Stimulated activated CD8-positive, alpha-beta memory T cell treated with anti-CD3 and anti-CD28 coated beads, Interleukin-4, amount 100 ng/mL, for 4 hours (primary cell): ENCODE measurements at regions not wholly inside any gene's neighbourhood (a gene's known extent, or its start where the extent isn't known, plus 50 kb on each side); places are given as distances from the start of the nearest gene placed in this dataset.

Source experiments
- DNase-seq, 2 donors: peaks; one replicate each; pipeline ENCODE4 v3.0.0-alpha.2; 2020; ENCODE audit warnings: low read depth in 2 of 2, low spot score in 1 of 2

DNA sequence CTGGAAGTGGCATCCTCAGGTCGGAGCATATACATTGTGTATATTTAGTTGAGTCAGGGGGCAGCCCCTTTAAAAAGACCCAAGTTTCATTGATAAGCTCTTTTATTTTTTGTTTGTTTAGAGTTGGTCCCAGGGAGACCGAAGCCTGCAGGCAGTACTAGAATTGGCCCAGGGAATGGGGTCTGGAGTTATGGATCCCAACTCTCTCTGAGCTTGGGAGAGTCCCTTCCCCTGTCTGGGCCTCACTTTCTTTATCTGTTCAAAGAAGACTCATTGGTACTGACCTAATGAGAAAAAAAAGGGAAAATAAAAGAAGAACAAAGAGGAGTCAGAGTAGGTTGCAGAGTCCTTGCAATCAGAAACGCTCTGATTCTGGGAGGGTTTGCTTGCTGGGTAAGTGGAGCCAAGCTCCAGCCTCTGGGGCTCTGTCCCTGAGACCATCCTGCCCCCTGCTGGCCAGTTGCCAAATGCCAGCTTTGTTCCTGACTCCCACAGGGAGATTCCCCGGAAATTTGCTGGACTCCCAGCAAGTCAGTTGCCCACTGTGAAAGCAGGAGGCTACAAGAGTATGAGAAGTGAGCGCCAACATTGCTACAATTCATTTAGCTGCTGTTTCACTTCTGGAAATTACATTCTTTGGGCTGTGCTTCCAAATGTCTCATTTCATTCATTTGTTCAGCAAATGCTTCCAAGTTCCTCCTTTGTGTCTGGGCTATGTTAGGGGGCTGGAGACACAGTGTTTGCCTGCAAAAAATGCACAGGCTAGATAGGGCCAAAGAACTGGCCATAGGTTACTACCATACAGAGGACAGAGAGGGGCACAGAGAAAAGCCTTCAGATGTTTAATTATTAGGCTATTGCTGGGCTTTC lies 156.2 kb downstream of the MELK start:
- DNase-seq = peak; percentile 13 to 27

DNA sequence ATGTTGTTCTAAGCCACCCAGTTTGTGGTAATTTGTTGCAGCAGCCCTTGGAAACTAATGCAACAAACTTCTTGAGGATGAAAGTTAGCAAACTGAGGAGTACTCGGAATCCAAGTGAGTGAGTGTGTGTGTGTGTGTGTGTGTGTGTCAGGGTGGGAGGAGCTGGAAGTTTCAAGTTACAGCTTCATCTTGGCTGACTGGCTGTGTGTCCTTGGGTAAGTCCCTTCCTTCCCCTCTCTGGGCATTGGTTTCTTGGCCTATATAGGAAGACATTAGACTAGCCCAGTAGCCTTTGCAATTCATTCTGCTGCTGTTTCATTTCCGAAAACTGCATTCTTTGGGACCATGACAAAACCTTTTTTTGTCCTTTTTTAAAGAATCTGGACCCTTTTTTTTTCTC lies 157.2 kb downstream of the MELK start:
- DNase-seq = no peak

- no peak for DNase-seq
Observed at GRCh38 chr9:36730414-36730813, 157.7 kb downstream of the MELK start.

DNA sequence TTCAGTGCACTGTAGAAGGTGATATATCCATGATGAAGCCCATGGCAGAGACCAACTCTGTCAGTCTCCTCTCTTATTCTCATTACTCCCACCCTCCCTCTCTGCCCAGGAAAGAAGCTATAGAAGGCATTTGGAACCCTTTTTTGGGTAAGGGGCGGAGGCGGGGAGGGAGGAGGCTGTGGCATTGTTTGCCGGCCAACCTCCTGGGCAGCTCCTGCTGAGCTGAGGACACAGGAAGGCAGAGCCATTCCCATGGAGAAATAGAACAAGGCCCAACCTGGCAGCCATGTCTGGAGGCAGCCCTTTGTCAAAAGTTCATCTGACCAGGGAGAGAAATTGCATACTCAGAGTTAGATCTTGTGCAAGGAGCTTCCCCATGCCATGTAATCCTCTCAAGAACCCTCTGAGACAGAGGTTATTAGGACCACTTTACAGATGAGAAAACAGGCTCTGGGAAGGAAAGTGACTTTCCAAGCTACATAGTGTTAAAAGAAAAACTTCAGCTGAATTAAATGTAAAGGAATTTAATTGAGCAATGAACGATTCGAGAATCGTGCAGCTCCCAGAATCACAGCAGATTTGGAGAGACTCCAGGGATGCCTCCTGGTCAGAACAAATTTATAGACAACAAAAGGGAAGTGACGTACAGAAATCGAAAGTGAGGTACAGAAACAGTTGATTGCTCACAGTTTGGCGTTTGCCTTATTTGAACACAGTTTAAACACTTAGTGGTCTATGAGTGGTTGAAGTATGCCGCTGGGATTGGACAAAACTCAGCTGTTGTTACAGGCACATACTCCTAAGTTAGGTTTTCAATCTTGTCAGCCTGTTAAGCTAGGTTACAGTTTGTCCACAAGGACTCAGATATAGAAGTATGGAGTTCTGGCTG lies 158.6 kb downstream of the MELK start:
- no peak for DNase-seq

DNA sequence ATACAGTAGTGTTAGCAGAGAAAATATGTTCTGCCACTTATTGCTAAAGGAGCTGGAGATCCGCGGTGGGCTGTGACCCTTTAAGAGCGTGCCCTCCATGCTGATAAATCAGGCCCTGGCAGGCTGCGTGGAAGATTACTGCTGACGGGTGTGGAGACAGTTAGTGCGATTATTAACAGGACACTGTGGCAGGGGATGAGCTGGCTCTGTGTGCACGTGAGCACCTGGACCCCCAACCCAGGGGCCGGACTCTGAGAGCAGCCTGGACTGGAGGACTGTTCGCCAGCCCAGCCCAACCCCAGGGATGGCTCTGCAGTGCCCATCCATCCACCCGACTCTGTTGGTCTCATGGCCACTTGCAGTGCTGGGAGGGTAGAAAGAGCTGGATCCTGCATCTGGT lies 162.0 kb downstream of the MELK start:
- no peak for DNase-seq

- no peak for DNase-seq
Observed at GRCh38 chr9:36736648-36737047, 164.0 kb downstream of the MELK start.

DNA sequence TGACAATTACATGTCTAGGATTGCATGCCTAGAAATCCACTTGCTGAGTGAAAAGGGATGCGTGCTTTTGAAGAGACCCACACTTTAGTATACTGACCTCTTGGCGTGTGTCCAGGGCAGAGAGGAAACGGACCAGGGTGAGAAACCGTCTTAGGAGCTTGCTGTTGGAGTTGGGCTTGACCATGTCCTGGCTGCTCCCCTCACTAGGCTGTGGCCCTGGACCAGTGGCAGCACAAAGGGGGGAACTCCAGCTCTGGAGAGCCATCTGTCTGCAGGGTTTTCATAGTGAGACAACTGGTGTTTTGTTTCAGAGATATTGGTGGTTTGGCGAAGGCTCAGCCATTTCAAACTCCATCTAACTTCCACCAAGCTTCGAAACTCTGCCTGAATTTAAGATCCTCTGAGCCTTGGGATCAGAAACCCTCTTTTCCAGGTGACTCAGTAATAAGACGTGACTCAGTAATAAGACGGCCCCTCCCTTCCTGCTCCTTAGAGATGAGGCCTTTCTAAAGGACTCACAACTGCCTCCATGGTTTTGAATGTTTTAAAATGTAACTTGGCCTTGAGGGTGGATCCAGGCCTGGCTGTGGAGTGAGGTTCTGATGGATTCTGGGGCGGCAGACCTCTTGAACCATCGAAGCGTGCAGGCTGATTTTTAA lies 165.8 kb downstream of the MELK start:
- no peak for DNase-seq

DNA sequence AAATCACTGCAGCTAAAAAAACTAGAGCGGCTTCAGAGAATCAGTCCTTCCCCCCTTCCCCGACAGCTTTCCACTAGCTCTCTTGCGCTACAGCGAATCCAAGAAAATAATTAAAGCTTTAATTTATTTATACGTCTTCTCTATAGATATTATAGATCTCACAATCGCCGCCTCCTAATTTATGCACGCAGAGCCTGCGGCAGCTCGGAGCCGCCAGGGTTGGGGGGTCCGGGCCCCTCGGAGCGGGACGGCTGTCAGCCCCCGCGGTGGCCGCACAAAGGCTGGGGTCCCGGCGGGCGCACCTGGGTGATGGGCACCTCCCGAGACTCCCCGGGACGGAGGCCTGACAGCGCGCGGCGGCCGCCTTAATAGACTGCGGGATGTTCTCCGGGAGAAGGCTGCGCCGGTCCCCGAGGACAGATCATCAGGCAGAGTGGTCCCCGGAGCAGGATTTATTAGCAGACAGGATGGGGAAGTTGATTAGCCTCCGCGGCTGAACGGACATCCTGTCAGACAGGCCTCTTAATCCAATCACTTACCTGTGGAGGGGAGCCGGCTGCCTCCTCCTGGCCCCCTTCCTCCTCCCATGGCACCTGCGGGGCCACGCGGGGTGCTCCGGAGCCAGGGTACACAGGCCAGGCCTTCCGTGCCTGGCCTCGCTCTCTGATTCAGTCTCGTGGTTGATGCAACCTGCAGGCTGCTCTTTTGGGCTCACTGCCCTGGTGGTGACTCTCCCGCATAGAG lies 166.8 kb downstream of the MELK start:
- DNase-seq = no peak

- no peak for DNase-seq
Observed at GRCh38 chr9:36742264-36742663, 169.6 kb downstream of the MELK start.

GRCh38 chr9:36744678-36745077 lies 172.0 kb downstream of the MELK start:
- no peak for DNase-seq

- no peak for DNase-seq
Observed at GRCh38 chr9:36745977-36746376, 173.3 kb downstream of the MELK start.

GRCh38 chr9:36746415-36746814 lies 173.7 kb downstream of the MELK start:
- no peak for DNase-seq

DNA sequence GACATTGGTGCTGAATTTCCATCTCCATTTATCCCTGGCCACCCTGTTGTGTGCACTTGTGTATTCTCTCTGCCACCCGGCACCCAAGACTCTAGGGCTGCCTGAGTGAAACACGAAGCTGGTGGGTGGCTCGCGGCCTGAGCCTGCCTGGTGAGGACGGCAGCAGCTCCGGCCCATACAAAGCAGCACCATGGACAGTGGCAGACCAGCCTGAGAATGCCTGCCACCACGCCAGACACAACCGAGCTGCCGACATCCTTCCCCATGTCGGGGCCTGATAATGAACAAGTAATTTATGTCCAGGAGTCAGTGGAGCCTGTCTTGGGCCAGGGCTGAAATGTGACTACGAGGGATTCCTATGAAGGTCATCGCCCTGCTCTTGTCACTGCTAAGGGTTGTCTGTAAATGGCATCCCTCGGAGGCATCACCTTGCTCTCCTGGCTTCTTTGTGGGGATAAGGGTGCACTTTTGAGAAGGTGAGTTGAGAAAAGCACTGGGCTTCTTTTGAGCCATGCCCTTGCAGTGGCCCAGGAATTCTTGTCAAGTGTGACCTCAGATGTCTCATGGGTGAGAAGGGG lies 175.7 kb downstream of the MELK start:
- no peak for DNase-seq

DNA sequence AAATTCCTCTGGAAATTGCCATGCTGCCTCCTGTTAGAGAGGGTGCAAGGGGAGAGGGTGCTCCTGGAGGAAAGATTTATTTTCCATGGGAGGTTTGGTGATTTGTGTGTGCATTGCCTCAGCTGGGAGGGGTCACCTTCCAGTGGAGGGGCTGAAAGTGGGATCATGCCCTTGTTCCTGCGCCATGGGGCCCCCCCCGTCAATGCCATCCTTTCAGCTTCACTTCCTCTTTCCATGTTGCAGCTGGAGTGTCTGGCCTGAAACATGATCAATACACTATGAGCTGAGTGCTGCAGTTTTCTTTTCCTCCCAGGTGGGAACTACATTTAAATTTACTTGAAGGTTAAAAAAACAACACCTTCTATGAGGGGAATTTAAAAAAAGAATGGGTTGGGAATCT lies 176.8 kb downstream of the MELK start:
- DNase-seq = no peak

DNA sequence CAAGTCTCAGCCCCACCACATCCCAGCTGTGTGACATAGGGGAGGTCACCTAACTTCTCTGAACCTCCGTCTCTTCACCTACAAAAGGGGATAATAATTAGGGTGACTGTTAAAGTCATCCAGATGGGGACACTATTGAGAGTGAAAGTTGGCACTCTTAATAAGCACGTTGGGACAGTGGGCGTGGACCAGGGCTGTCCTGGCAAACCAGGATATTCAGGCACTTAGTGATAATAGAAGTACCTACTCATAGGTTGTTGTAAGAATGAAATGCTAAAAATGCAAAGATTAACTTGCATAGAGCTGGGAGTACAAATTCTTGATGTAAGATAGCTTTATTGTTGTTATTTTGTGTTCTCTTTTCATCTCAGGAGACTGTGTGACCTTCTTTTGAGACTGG lies 177.9 kb downstream of the MELK start:
- DNase-seq = no peak

DNA sequence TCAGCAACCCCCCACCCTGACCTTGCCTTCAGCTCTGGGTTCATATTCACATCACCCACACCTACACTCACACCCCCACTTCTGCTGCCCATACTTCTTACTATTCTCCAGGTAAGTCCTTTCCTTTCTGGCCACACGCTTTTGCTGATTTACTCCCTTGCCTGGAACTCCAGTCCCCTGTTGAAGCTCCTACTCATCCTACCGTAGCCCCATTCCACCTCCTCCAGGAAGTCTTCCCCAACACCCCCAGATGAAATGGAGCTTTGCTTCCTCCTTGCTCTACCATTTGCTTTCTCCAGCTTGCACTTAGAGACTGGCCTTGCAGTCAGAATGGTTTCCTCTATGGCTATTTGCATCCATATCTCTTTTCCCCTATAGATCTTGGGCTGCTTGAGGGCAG lies 182.3 kb downstream of the MELK start:
- no peak for DNase-seq

- DNase-seq = no peak
Observed at GRCh38 chr9:36759141-36759540, 186.4 kb downstream of the MELK start.

DNA sequence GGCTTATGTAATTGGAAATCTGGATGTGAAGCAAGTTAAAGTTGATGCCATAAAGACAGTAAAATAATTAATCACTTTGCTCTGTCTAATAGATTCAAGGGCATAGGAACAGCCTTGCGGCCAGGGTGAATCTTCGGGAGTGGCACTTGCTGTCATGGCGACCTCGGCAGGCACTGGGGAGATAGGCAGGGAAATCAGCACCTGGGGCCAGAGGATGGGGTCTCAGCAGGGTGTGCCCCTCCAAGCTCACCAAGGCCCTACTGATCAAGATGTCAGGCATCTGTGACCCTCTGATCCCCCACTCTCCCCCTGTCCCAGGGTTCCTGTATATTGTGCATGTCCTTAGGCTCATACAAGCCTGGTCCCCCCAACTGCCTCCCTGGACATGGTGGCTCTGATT lies 187.3 kb downstream of the MELK start:
- no peak for DNase-seq

DNA sequence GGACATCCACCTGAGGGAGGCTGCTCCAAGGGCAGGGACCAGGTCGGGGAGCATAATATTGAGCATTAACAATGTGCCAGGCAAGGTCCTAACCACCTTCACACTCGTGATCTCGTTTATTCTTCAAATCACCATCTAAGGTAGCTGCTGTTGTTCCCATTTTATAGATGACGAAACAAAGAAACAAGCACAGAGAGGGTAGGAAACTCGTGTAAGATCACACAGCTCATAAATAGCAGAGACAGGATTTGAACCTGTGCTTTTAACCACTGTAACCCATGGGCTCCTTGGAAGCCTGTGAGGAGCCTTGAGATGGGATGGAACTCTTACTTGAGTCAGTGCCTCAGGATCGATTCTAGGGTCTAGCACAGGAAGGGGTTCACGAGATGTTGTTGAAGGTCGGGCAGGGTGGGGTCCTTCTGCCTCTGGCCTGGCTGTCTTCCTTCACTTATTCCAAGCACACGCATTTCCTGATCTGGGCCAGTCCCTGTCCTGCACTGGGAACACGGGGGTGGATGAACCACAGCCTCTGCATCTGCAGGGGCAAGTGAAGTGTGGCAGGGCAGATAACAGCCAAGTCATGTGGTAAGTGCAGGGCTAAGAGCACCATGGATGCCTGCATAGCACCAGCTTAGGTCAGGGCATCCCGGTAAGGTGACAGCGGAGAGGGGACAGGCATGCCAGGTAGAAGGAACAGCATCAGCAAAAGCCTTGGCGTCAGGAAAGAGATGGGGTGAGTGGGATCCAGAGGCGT lies 188.1 kb downstream of the MELK start:
- DNase-seq = no peak

- no peak for DNase-seq
Observed at GRCh38 chr9:36762958-36763357, 190.3 kb downstream of the MELK start.
